HepG2 (cell line): ENCODE measurements at regions not wholly inside any gene's neighbourhood (a gene's known extent, or its start where the extent isn't known, plus 50 kb on each side); places are given as distances from the start of the nearest gene placed in this dataset.
"Not testable (repeated sequence)": the region's sequence is repeated elsewhere in the genome, so short reads cannot be mapped to it uniquely, and the experiment has no call there.

Experiments
- ATAC-seq: fragments of 200-7000 bp; cut with Tn5 transposase; 3 replicates; pipeline ENCODE4 v1.9.1; 2020; ENCODE audit warnings: mild to moderate bottlenecking, moderate library complexity
- BruUV-seq: library from RNA; stranded (reverse); fragments of 400-500 nt; replicated peaks from 2 replicates; lab custom pipeline; 2021; lab: Mats Ljungman, UMichigan
- CTCF ChIA-PET: fragments of 300-600 bp; formaldehyde crosslinking; extraction: SDS; loops from one replicate; lab custom pipeline; 2021; ENCODE audit warnings: low total read pairs, inconsistent platforms, low intra/inter-chr PET ratio; lab: Yijun Ruan, JAX
- POLR2A ChIA-PET: fragments of 350-600 bp; sonication (Branson Sonifier 250); formaldehyde crosslinking; loops from one replicate; lab custom pipeline; 2020; ENCODE audit warnings: antibody characterized with exemption, inconsistent platforms; lab: Yijun Ruan, JAX
- DNase-seq: peaks from one replicate; pipeline ENCODE4 v3.0.0-alpha.2; 2015; ENCODE audit warnings: low spot score
- FAIRE-seq: peaks from 3 replicates; lab custom pipeline; 2011; peaks lifted over from hg19 to GRCh38; lab: Jason Lieb, UNC
- H2AFZ ChIP-seq: one replicate; pipeline ENCODE4 v1.6.1; 2011; ENCODE audit warnings: low read length, inconsistent platforms
- H3K27ac ChIP-seq: fragments of 300-600 bp; 3 replicates; pipeline ENCODE4 v1.8.0; 2011; ENCODE audit warnings: mixed run types, mild to moderate bottlenecking, mixed read lengths, low read length, inconsistent platforms; ENCODE audit not compliant: insufficient read depth; ENCODE audit errors: extremely low read length
- H3K27me3 ChIP-seq, 2 experiments: fragments of 200-600 bp in 1 of 2; 2 replicates in 1 of 2; 3 replicates in 1 of 2; pipeline versions ENCODE4 v1.6.0 to v1.8.0; 2011; ENCODE audit warnings: low read length in 2 of 2, mild to moderate bottlenecking in 2 of 2, moderate library complexity in 2 of 2, inconsistent platforms in 1 of 2; ENCODE audit not compliant: insufficient read depth in 2 of 2, control insufficient read depth in 1 of 2
- H3K36me3 ChIP-seq, 2 experiments: fragments of 200-600 bp in 1 of 2; replicated peaks in 1 of 2; 2 replicates in 1 of 2; 3 replicates in 1 of 2; pipeline versions ENCODE4 v1.5.1 to v1.8.0; 2011; ENCODE audit warnings: low read length in 2 of 2, inconsistent platforms in 1 of 2; ENCODE audit not compliant: insufficient read depth in 2 of 2, control insufficient read depth in 1 of 2
- H3K4me1 ChIP-seq: 2 replicates; pipeline ENCODE4 v1.5.1; 2012; ENCODE audit warnings: low read length, inconsistent platforms; ENCODE audit not compliant: insufficient read depth
- H3K4me2 ChIP-seq: 2 replicates; pipeline ENCODE4 v1.6.0; 2011; ENCODE audit warnings: low read depth, low read length, inconsistent platforms
- H3K4me3 ChIP-seq, 3 experiments: fragments of 200-600 bp in 1 of 3; sonication (generic), shearing (Covaris generic) in 1 of 3; replicated peaks in 1 of 3; 2 replicates each; pipeline ENCODE4 v1.5.1; 2011 to 2016; ENCODE audit warnings: low read length in 3 of 3, inconsistent platforms in 2 of 3, low read depth in 2 of 3, mild to moderate bottlenecking in 2 of 3, control low read depth in 1 of 3, mixed read lengths in 1 of 3; ENCODE audit not compliant: insufficient read depth in 1 of 3
- H3K79me2 ChIP-seq: one replicate; pipeline ENCODE4 v1.6.1; 2011; ENCODE audit warnings: low read length, inconsistent platforms; ENCODE audit not compliant: insufficient read depth
- H3K9ac ChIP-seq: 2 replicates; pipeline ENCODE4 v1.6.0; 2011; ENCODE audit warnings: mild to moderate bottlenecking, low read depth, low read length, inconsistent platforms; ENCODE audit not compliant: insufficient read depth
- H3K9me3 ChIP-seq: 2 replicates; pipeline ENCODE4 v1.5.1; 2012; ENCODE audit warnings: mild to moderate bottlenecking, low read length
- H4K20me1 ChIP-seq: 2 replicates; pipeline ENCODE4 v1.6.0; 2011; ENCODE audit warnings: inconsistent platforms, mild to moderate bottlenecking, low read length, moderate library complexity; ENCODE audit not compliant: insufficient read depth
- ASH2L ChIP-seq: fragments of 300-600, 200-600 bp; sonication (generic); IDR thresholded peaks from 2 replicates; pipeline ENCODE4 v1.7.0; 2017; ENCODE audit warnings: low read depth, mild to moderate bottlenecking, moderate library complexity, mixed read lengths, low read length; ENCODE audit not compliant: insufficient read length
- CREB3 ChIP-seq: sonication (generic); formaldehyde crosslinking; IDR thresholded peaks from 2 replicates; pipeline ENCODE4 v1.5.0; 2020; ENCODE audit warnings: missing genetic modification reagents
- GATA4 ChIP-seq: sonication (generic); IDR thresholded peaks from 2 replicates; pipeline ENCODE4 v1.6.1; 2016; ENCODE audit warnings: antibody characterized with exemption, low read depth, borderline replicate concordance
- LBX2 ChIP-seq: sonication (generic); formaldehyde crosslinking; IDR thresholded peaks from 2 replicates; pipeline ENCODE4 v1.5.0; 2020; ENCODE audit warnings: missing genetic modification reagents, mild to moderate bottlenecking, borderline replicate concordance
- RBFOX2 ChIP-seq: fragments of 200-400 bp; formaldehyde crosslinking; IDR thresholded peaks from 2 replicates; pipeline ENCODE4 v1.6.1; 2017; ENCODE audit warnings: low read depth, mild to moderate bottlenecking, low read length
- TMF1 ChIP-seq: sonication (generic); formaldehyde crosslinking; IDR thresholded peaks from 2 replicates; pipeline ENCODE4 v1.8.1; 2022; ENCODE audit warnings: low read depth, missing genetic modification reagents
- ZNF414 ChIP-seq: sonication (generic); formaldehyde crosslinking; IDR thresholded peaks from 2 replicates; pipeline ENCODE4 v1.5.0; 2020; ENCODE audit warnings: missing genetic modification reagents
- WGBS: methylation state at CpG from one replicate; pipeline ENCODE4 v1.1.6; 2017; ENCODE audit warnings: low lambda C conversion rate; 5-methylcytosine and 5-hydroxymethylcytosine counted together
- in situ Hi-C: cut with HindIII; loops from 2 replicates; pipeline ENCODE4 v1.10.0; 2017; ENCODE audit warnings: low pct_unique_long_range_greater_than_20kb; ENCODE audit not compliant: extremely low pct_ligation_motif_present
- intact Hi-C: fragments of 100-400 bp; cut with micrococcal nuclease; formaldehyde crosslinking; loops from one replicate; pipeline ENCODE4 v1.10.0; 2022; ENCODE audit not compliant: unreplicated experiment

- no peak for DNase-seq
- Histone ChIP-seq H3K4me2 (no peak overlapping the region), H3K4me1 (no peaks in the 10 kb centered on the region), H3K27me3 (no peaks in the 10 kb centered on the region), H3K27ac (no peak overlapping the region), H2AFZ (no peak overlapping the region), H3K36me3 (no peaks in the 10 kb centered on the region), H3K4me3 (no peak overlapping the region), H4K20me1 (no peaks in the 10 kb centered on the region), H3K79me2 (no peaks in the 10 kb centered on the region), H3K9ac (no peak overlapping the region), H3K9me3 (no peaks in the 10 kb centered on the region)
- no peak for FAIRE-seq
- TF ChIP-seq ZNF414 (CRISPR knock-in tag) (no peak), TMF1 (CRISPR knock-in tag) (no peak), RBFOX2 (no peak), LBX2 (CRISPR knock-in tag) (no peak), ASH2L (no peak)
- no peak for ATAC-seq
- POLR2A ChIA-PET, result no interaction called here
- BruUV-seq, result no TSS peak
- CTCF ChIA-PET, result no interaction called here
- 0% methylated on average over 2 of the region's 2 CpGs for WGBS
- intact Hi-C loops (no loop called here), in situ Hi-C loops (no loop called here)
Observed at GRCh38 chrX:34332334-34332733, 200.2 kb upstream of the FAM47A start.

- in situ Hi-C loops, result no loop called here
Observed at GRCh38 chrX:34325460-34325859, 193.3 kb upstream of the FAM47A start.

GRCh38 chrX:34320424-34320823, 188.3 kb upstream of the FAM47A start:
- FAIRE-seq, CTCF ChIA-PET, intact Hi-C loops, ATAC-seq, H3K4me2 ChIP-seq, H3K36me3 ChIP-seq, in situ Hi-C loops, BruUV-seq, POLR2A ChIA-PET, H3K27ac ChIP-seq, H3K27me3 ChIP-seq, H3K79me2 ChIP-seq, H2AFZ ChIP-seq, H3K4me3 ChIP-seq, H3K9ac ChIP-seq, H3K4me1 ChIP-seq, DNase-seq, H4K20me1 ChIP-seq, H3K9me3 ChIP-seq: not testable (repeated sequence)
- WGBS, result 49% methylated on average over 8 of the region's 16 CpGs

More at GRCh38 chrX:34325460-34325859, 193.3 kb upstream of the FAM47A start:
- TF ChIP-seq GATA4 (no peak), CREB3 (CRISPR knock-in tag) (no peak)
- TF ChIP-seq, all 625 proteins: peak for 0
- H3K4me2 ChIP-seq, result no peak overlapping the region
- no TSS peak for BruUV-seq
- CTCF ChIA-PET, result no interaction called here
- no peaks in the 10 kb centered on the region for H3K79me2 ChIP-seq
- POLR2A ChIA-PET, result no interaction called here
- no peak for ATAC-seq
- H3K36me3 ChIP-seq, result no peaks in the 10 kb centered on the region
- WGBS, result 0% methylated on average over 2 of the region's 2 CpGs
- no peaks in the 10 kb centered on the region for H3K4me1 ChIP-seq
- H3K27ac ChIP-seq, result no peak overlapping the region
- FAIRE-seq, result no peak
- no peak overlapping the region for H3K4me3 ChIP-seq
- no peaks in the 10 kb centered on the region for H4K20me1 ChIP-seq
- H3K27me3 ChIP-seq, result no peaks in the 10 kb centered on the region
- H3K9ac ChIP-seq, result no peak overlapping the region
- intact Hi-C loops, result no loop called here
- DNase-seq, result no peak
- no peaks in the 10 kb centered on the region; the same call in 1 of the 2 replicates for H3K9me3 ChIP-seq
- H2AFZ ChIP-seq, result no peak overlapping the region
